ENCODE measurements at regions not wholly inside any gene's neighbourhood (a gene's known extent, or its start where the extent isn't known, plus 50 kb on each side); places are given as distances from the start of the nearest gene placed in this dataset.

- no peak for TF ChIP-seq EZH2 (IDR thresholded peaks at IDR 0.05)
- TF ChIP-seq, protein P1, sequence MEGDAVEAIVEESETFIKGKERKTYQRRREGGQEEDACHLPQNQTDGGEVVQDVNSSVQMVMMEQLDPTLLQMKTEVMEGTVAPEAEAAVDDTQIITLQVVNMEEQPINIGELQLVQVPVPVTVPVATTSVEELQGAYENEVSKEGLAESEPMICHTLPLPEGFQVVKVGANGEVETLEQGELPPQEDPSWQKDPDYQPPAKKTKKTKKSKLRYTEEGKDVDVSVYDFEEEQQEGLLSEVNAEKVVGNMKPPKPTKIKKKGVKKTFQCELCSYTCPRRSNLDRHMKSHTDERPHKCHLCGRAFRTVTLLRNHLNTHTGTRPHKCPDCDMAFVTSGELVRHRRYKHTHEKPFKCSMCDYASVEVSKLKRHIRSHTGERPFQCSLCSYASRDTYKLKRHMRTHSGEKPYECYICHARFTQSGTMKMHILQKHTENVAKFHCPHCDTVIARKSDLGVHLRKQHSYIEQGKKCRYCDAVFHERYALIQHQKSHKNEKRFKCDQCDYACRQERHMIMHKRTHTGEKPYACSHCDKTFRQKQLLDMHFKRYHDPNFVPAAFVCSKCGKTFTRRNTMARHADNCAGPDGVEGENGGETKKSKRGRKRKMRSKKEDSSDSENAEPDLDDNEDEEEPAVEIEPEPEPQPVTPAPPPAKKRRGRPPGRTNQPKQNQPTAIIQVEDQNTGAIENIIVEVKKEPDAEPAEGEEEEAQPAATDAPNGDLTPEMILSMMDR (IDR thresholded peaks at IDR 0.05) = no peak
- no peak for TF ChIP-seq EZH2phosphoT487 (IDR thresholded peaks at IDR 0.05)
- no peak for DNase-seq (ENCODE audit: low spot score)
- Mint-ChIP-seq H3K4me1 (no peaks in the 10 kb centered on the region), H3K27me3 (ENCODE audit: insufficient read depth, low read depth) (no peaks in the 10 kb centered on the region), H3K27ac (no peak overlapping the region), H3K36me3 (no peaks in the 10 kb centered on the region), H3K4me3 (no peak overlapping the region), H3K9me3 (peaks cover 4% of the 10 kb centered on the region)
- Histone ChIP-seq H3K27me3 (no peaks in the 10 kb centered on the region), H3K9ac (no peak overlapping the region), H3K79me2 (ENCODE audit: low read depth) (no peaks in the 10 kb centered on the region), H3K4me1 (peaks cover 6% of the 10 kb centered on the region), H2AFZ (replicated peaks) (no peak overlapping the region), H3K27ac (no peak overlapping the region), H3K36me3 (no peaks in the 10 kb centered on the region), H4K20me1 (ENCODE audit: low read depth) (no peaks in the 10 kb centered on the region), H3K9me3 (ENCODE audit: low read depth) (no peaks in the 10 kb centered on the region), H3F3A (ENCODE audit: low read depth) (no peaks in the 10 kb centered on the region), H3K4me2 (no peak overlapping the region), H3K4me3 (no peak overlapping the region)
Observed at GRCh38 chr3:94414418-94414817, 351.6 kb downstream of the NSUN3 start.

GRCh38 chr3:94416768-94417167 is 353.9 kb downstream of the NSUN3 start:
- no peak overlapping the region for H3K27ac ChIP-seq
- H3K27ac Mint-ChIP-seq = no peak overlapping the region
- no peak overlapping the region for H3K4me3 Mint-ChIP-seq
- H4K20me1 ChIP-seq (ENCODE audit: low read depth) = no peaks in the 10 kb centered on the region
- H3K36me3 ChIP-seq = no peaks in the 10 kb centered on the region
- no peak overlapping the region for H3K9ac ChIP-seq
- no peak overlapping the region for H3K4me2 ChIP-seq
- H3F3A ChIP-seq (ENCODE audit: low read depth) = no peaks in the 10 kb centered on the region
- no peaks in the 10 kb centered on the region for H3K79me2 ChIP-seq (ENCODE audit: low read depth)
- DNase-seq (ENCODE audit: low spot score) = no peak
- no peak overlapping the region for H3K4me3 ChIP-seq
- no peaks in the 10 kb centered on the region for H3K27me3 Mint-ChIP-seq (ENCODE audit: insufficient read depth, low read depth)
- H3K4me1 ChIP-seq = peaks cover 6% of the 10 kb centered on the region
- TF ChIP-seq EZH2phosphoT487 (IDR thresholded peaks at IDR 0.05) (no peak), EZH2 (IDR thresholded peaks at IDR 0.05) (no peak)
- TF ChIP-seq, protein P1 (IDR thresholded peaks at IDR 0.05) = no peak
- H2AFZ ChIP-seq (replicated peaks) = no peak overlapping the region
- H3K4me1 Mint-ChIP-seq = no peaks in the 10 kb centered on the region
- H3K9me3 Mint-ChIP-seq = peaks cover 7% of the 10 kb centered on the region
- H3K9me3 ChIP-seq (ENCODE audit: low read depth) = no peaks in the 10 kb centered on the region
- H3K36me3 Mint-ChIP-seq = no peaks in the 10 kb centered on the region
- no peaks in the 10 kb centered on the region for H3K27me3 ChIP-seq

GRCh38 chr3:94417963-94418455 is 355.1 kb downstream of the NSUN3 start:
- Histone ChIP-seq H3K9ac (no peak overlapping the region), H4K20me1 (ENCODE audit: low read depth) (no peaks in the 10 kb centered on the region), H3K79me2 (ENCODE audit: low read depth) (no peaks in the 10 kb centered on the region), H3K9me3 (ENCODE audit: low read depth) (no peaks in the 10 kb centered on the region), H3F3A (ENCODE audit: low read depth) (no peaks in the 10 kb centered on the region), H3K27me3 (no peaks in the 10 kb centered on the region), H3K36me3 (no peaks in the 10 kb centered on the region), H2AFZ (replicated peaks) (no peak overlapping the region), H3K4me1 (peaks cover 4% of the 10 kb centered on the region), H3K4me2 (no peak overlapping the region), H3K4me3 (no peak overlapping the region), H3K27ac (no peak overlapping the region)
- Mint-ChIP-seq H3K27me3 (ENCODE audit: insufficient read depth, low read depth) (no peaks in the 10 kb centered on the region), H3K27ac (no peak overlapping the region), H3K36me3 (no peaks in the 10 kb centered on the region), H3K4me1 (no peaks in the 10 kb centered on the region), H3K9me3 (peaks cover 7% of the 10 kb centered on the region), H3K4me3 (no peak overlapping the region)
- TF ChIP-seq, protein P1 (IDR thresholded peaks at IDR 0.05) = no peak
- no peak for TF ChIP-seq EZH2phosphoT487 (IDR thresholded peaks at IDR 0.05)
- TF ChIP-seq EZH2 (IDR thresholded peaks at IDR 0.05) = no peak
- DNase-seq (ENCODE audit: low spot score) = no peak

Measured in neural progenitor cell (in vitro differentiated cells).